Endodermal cell (in vitro differentiated cells): ENCODE measurements at regions not wholly inside any gene's neighbourhood (a gene's known extent, or its start where the extent isn't known, plus 50 kb on each side); places are given as distances from the start of the nearest gene placed in this dataset.
"Not testable (repeated sequence)": the region's sequence is repeated elsewhere in the genome, so short reads cannot be mapped to it uniquely, and the experiment has no call there.

Experiments used
- DNase-seq: peaks from one replicate; pipeline ENCODE4 v3.0.0-alpha.2; 2017
- H3K27ac ChIP-seq: 2 replicates; pipeline ENCODE4 v1.5.1; 2013; ENCODE audit warnings: mild to moderate bottlenecking, low read depth, low read length, moderate library complexity
- H3K27me3 ChIP-seq: 2 replicates; pipeline ENCODE4 v1.6.1; 2013; ENCODE audit warnings: mild to moderate bottlenecking, low read length, moderate library complexity; ENCODE audit not compliant: insufficient read depth, control insufficient read depth, poor library complexity, severe bottlenecking
- H3K36me3 ChIP-seq: 2 replicates; pipeline ENCODE4 v1.7.0; 2013; ENCODE audit warnings: mild to moderate bottlenecking, low read length, moderate library complexity; ENCODE audit not compliant: control insufficient read depth, insufficient read depth
- H3K4me1 ChIP-seq: one replicate; pipeline ENCODE4 v1.7.0; 2013; ENCODE audit warnings: low read length; ENCODE audit not compliant: control insufficient read depth, insufficient read depth
- H3K4me3 ChIP-seq: 2 replicates; pipeline ENCODE4 v1.5.1; 2013; ENCODE audit warnings: mild to moderate bottlenecking, low read length, moderate library complexity
- H3K9ac ChIP-seq: 2 replicates; pipeline ENCODE4 v1.6.1; 2013; ENCODE audit warnings: mild to moderate bottlenecking, low read length, moderate library complexity; ENCODE audit not compliant: poor library complexity, severe bottlenecking; ENCODE audit errors: extremely low read depth
- H3K9me3 ChIP-seq: 2 replicates; pipeline ENCODE4 v1.6.1; 2013; ENCODE audit warnings: mild to moderate bottlenecking, low read length, moderate library complexity; ENCODE audit not compliant: control insufficient read depth
- H3K27ac Mint-ChIP-seq: 2 replicates; pipeline ENCODE4 v1.8.0; 2020; ENCODE audit warnings: mixed read lengths
- H3K27me3 Mint-ChIP-seq: 2 replicates; pipeline ENCODE4 v1.8.0; 2021; ENCODE audit warnings: mild to moderate bottlenecking, mixed read lengths; ENCODE audit not compliant: insufficient read depth
- H3K36me3 Mint-ChIP-seq: 2 replicates; pipeline ENCODE4 v1.8.0; 2020; ENCODE audit warnings: low read depth, mixed read lengths
- H3K4me1 Mint-ChIP-seq: 2 replicates; pipeline ENCODE4 v1.8.0; 2020; ENCODE audit warnings: mixed read lengths
- H3K4me3 Mint-ChIP-seq: 2 replicates; pipeline ENCODE4 v1.8.0; 2020; ENCODE audit warnings: mild to moderate bottlenecking, moderate library complexity, mixed read lengths
- H3K9me3 Mint-ChIP-seq: 2 replicates; pipeline ENCODE4 v1.8.0; 2020; ENCODE audit warnings: mild to moderate bottlenecking, mixed read lengths
- WGBS, 2 experiments: methylation state at CpG; one replicate each; pipeline versions ENCODE4 v1.1.5 to v1.1.7; 2013; ENCODE audit warnings: missing lambda C conversion rate in 2 of 2, mixed read lengths in 1 of 2; ENCODE audit not compliant: insufficient coverage in 1 of 2, insufficient read length in 1 of 2; 5-methylcytosine and 5-hydroxymethylcytosine counted together
- TF ChIP-seq, protein P1 (sequence below): fragments of 200-600 bp; sonication (generic); conservative IDR thresholded peaks from 2 replicates; pipeline ENCODE4 v1.5.0; 2021; ENCODE audit warnings: antibody characterized with exemption, mild to moderate bottlenecking

DNA sequence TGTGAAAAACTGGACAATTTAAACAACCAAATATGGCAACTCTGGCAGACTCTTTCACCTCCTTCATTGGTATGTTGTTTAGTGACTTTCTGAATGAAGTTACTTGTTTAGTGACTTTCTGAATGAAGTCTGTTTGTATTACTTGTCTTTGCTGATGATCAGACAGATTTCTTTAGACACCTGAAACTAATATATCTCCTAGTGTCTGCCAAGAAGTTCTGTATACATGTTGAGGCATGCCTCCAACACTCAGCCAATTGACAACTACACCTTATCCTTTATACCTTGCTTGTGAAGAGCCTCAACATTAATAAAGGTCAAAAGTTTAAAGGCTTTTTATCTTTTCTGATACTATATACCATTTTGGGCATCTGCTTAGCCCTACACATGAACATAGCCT, 725.4 kb upstream of the EPHA7 start:
- H3K36me3 ChIP-seq, result no peaks in the 10 kb centered on the region
- H3K27me3 ChIP-seq, result no peaks in the 10 kb centered on the region
- Mint-ChIP-seq H3K9me3 (no peaks in the 10 kb centered on the region), H3K27me3 (no peaks in the 10 kb centered on the region), H3K4me3 (no peak overlapping the region), H3K4me1 (no peaks in the 10 kb centered on the region), H3K36me3 (no peaks in the 10 kb centered on the region), H3K27ac (no peak overlapping the region)
- H3K9ac ChIP-seq, result no peak overlapping the region
- DNase-seq, result no peak
- no peaks in the 10 kb centered on the region for H3K4me1 ChIP-seq
- no peak overlapping the region for H3K4me3 ChIP-seq
- H3K27ac ChIP-seq, result no peak overlapping the region
- TF ChIP-seq, protein P1, sequence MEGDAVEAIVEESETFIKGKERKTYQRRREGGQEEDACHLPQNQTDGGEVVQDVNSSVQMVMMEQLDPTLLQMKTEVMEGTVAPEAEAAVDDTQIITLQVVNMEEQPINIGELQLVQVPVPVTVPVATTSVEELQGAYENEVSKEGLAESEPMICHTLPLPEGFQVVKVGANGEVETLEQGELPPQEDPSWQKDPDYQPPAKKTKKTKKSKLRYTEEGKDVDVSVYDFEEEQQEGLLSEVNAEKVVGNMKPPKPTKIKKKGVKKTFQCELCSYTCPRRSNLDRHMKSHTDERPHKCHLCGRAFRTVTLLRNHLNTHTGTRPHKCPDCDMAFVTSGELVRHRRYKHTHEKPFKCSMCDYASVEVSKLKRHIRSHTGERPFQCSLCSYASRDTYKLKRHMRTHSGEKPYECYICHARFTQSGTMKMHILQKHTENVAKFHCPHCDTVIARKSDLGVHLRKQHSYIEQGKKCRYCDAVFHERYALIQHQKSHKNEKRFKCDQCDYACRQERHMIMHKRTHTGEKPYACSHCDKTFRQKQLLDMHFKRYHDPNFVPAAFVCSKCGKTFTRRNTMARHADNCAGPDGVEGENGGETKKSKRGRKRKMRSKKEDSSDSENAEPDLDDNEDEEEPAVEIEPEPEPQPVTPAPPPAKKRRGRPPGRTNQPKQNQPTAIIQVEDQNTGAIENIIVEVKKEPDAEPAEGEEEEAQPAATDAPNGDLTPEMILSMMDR, result no peak
- no peaks in the 10 kb centered on the region for H3K9me3 ChIP-seq

GRCh38 chr6:94137178-94137577, 717.8 kb upstream of the EPHA7 start:
- H3K9ac ChIP-seq, H3K27ac ChIP-seq, H3K36me3 ChIP-seq, H3K27me3 Mint-ChIP-seq, H3K27ac Mint-ChIP-seq, H3K9me3 ChIP-seq, H3K4me3 Mint-ChIP-seq, DNase-seq, H3K9me3 Mint-ChIP-seq, H3K36me3 Mint-ChIP-seq, H3K4me1 ChIP-seq, H3K27me3 ChIP-seq, H3K4me1 Mint-ChIP-seq, H3K4me3 ChIP-seq: not testable (repeated sequence)
- WGBS, 2 experiments, result 94 to 97% methylated on average over 5 to 10 of the region's 11 CpGs

GRCh38 chr6:94133106-94133505, 713.7 kb upstream of the EPHA7 start:
- no peaks in the 10 kb centered on the region for H3K4me1 Mint-ChIP-seq

GRCh38 chr6:94131271-94131670, 711.9 kb upstream of the EPHA7 start:
- Mint-ChIP-seq H3K27ac (no peak overlapping the region), H3K27me3 (no peaks in the 10 kb centered on the region), H3K36me3 (no peaks in the 10 kb centered on the region), H3K4me1 (no peaks in the 10 kb centered on the region), H3K9me3 (no peaks in the 10 kb centered on the region), H3K4me3 (no peak overlapping the region)
- no peaks in the 10 kb centered on the region for H3K27me3 ChIP-seq
- no peaks in the 10 kb centered on the region for H3K9me3 ChIP-seq
- H3K4me1 ChIP-seq, result no peaks in the 10 kb centered on the region
- H3K36me3 ChIP-seq, result no peaks in the 10 kb centered on the region
- H3K9ac ChIP-seq, result no peak overlapping the region
- WGBS, 2 experiments, result 95 to 100% methylated on average over 2 of the region's 2 CpGs
- H3K27ac ChIP-seq, result no peak overlapping the region
- no peak overlapping the region for H3K4me3 ChIP-seq
- no peak for DNase-seq
- TF ChIP-seq, protein P1, result no peak

More at GRCh38 chr6:94133106-94133505, 713.7 kb upstream of the EPHA7 start:
- Histone ChIP-seq H3K4me1 (no peaks in the 10 kb centered on the region), H3K36me3 (no peaks in the 10 kb centered on the region), H3K4me3 (no peak overlapping the region), H3K9me3 (no peaks in the 10 kb centered on the region), H3K27me3 (no peaks in the 10 kb centered on the region), H3K27ac (peak overlapping the region; percentile 31), H3K9ac (no peak overlapping the region)
- Mint-ChIP-seq H3K27me3 (no peaks in the 10 kb centered on the region), H3K9me3 (no peaks in the 10 kb centered on the region), H3K4me3 (no peak overlapping the region), H3K27ac (no peak overlapping the region), H3K36me3 (no peaks in the 10 kb centered on the region)
- TF ChIP-seq, protein P1, result no peak
- 94% methylated on average over 2 of the region's 2 CpGs; no CpG with 5 or more reads in 1 of the 2 experiments for WGBS, 2 experiments
- no peak for DNase-seq
